Right lobe of liver (tissue), 4 donors: ENCODE measurements at regions not wholly inside any gene's neighbourhood (a gene's known extent, or its start where the extent isn't known, plus 50 kb on each side); places are given as distances from the start of the nearest gene placed in this dataset.

ENCODE experiments used
- CTCF ChIP-seq, 4 donors: fragments of 200-600 bp in 3 of 4; fragments of 450-650 bp in 1 of 4; IDR thresholded peaks; one replicate each; pipeline versions ENCODE4 v1.5.1 to v1.8.0; 2016 to 2022; ENCODE audit warnings: antibody characterized with exemption in 4 of 4, mild to moderate bottlenecking in 2 of 4
- POLR2A ChIP-seq: fragments of 450-650 bp; IDR thresholded peaks from one replicate; pipeline ENCODE4 v1.6.1; 2017; ENCODE audit warnings: antibody characterized with exemption, mild to moderate bottlenecking
- donor health status: DM: no; HTN: no; CAD: no.
- donor health status: DM: no; HTN: no; CAD: no.
- donor health status: DM: no; HTN: yes; CAD: no.

DNA sequence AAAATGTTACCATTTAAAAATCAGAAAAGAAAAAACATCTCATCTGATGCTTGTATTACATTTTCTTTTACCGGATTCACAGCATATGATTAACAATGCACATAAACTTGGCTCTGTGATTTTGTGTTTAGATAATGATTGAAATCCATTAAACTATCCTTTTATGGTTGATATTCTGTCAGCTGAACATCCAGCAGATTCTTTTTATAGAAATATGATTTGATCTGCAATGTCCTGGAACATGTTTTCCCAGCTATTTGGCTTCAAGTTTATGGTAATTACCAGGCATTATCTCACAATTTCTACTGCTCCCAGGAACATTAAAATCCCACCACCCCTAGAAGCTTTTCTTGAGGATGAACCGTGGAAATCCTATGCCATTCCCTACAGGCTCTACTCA, 205.7 kb upstream of the TET2 start:
- TF ChIP-seq POLR2A (no peak), CTCF (IDR thresholded peaks at IDR 0.05) (no peak)
